Activated naive CD4-positive, alpha-beta T cell treated with anti-CD3 and anti-CD28 coated beads, Interleukin-2, amount 50 U/mL, for 72 hours (primary cell): ENCODE measurements at regions not wholly inside any gene's neighbourhood (a gene's known extent, or its start where the extent isn't known, plus 50 kb on each side); places are given as distances from the start of the nearest gene placed in this dataset.
"Not testable (repeated sequence)": the region's sequence is repeated elsewhere in the genome, so short reads cannot be mapped to it uniquely, and the experiment has no call there.

Experiments
- ATAC-seq, 2 donors: fragments of 150-1000 bp; cut with Tn5 transposase; 2 replicates each; pipeline ENCODE4 v1.10.0; 2021; ENCODE audit warnings: mild to moderate bottlenecking in 2 of 2, moderate library complexity in 2 of 2
- DNase-seq, 2 donors: peaks; one replicate each; pipeline ENCODE4 v3.0.0; 2021 to 2022; ENCODE audit warnings: low spot score in 2 of 2
- H3K27ac Mint-ChIP-seq, 2 donors: one replicate each; pipeline ENCODE4 v1.8.0; 2022; ENCODE audit warnings: mild to moderate bottlenecking in 2 of 2, mixed read lengths in 2 of 2
- H3K36me3 Mint-ChIP-seq, 2 donors: one replicate each; pipeline ENCODE4 v1.8.0; 2022; ENCODE audit warnings: mixed read lengths in 2 of 2
- H3K9me3 Mint-ChIP-seq, 2 donors: one replicate each; pipeline ENCODE4 v1.8.0; 2022; ENCODE audit warnings: mixed read lengths in 2 of 2

- DNase-seq (peak in 1 of 2 donors; percentile 7), ATAC-seq (no peak)
- Mint-ChIP-seq H3K27ac (no peak overlapping the region), H3K36me3 (no peaks in the 10 kb centered on the region), H3K9me3 (no peaks in the 10 kb centered on the region)
Measured at GRCh38 chr16:50460538-50461399, 87.4 kb upstream of the NKD1 start.

GRCh38 chr16:50459496-50460080 lies 88.6 kb upstream of the NKD1 start:
- DNase-seq (no peak), ATAC-seq (no peak)
- Mint-ChIP-seq H3K36me3 (no peaks in the 10 kb centered on the region), H3K27ac (no peak overlapping the region), H3K9me3 (no peaks in the 10 kb centered on the region)

- ATAC-seq: no peak
- Mint-ChIP-seq H3K36me3 (no peaks in the 10 kb centered on the region), H3K9me3 (no peaks in the 10 kb centered on the region), H3K27ac (no peak overlapping the region)
- DNase-seq: peak in 1 of 2 donors; percentile 20
Measured at GRCh38 chr16:50458667-50459495, 89.3 kb upstream of the NKD1 start.

DNA sequence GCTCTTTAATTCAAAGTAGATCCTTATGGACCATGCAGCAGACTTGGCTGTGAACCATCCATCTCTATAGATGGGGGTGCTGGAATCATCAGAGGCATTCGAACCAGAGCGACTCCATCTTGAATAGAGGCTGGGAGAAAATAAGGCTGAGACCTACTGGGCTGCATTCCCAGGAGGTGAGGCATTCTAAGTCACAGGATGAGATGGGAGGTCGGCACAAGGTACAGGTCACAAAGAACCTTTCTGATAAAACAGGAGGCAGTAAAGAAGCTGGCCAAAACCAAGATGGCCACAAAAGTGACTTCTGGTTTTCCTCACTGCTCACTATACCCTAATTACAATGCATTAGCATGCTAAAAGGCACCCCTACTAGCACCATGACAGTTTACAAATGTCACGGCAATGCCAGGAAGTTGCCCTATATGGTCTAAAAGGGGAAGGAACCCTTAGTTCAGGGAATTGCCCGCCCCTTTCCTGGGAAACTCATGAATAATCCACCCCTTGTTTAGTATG lies 89.2 kb upstream of the BRD7 start:
- ATAC-seq: no peak
- Mint-ChIP-seq H3K36me3 (no peaks in the 10 kb centered on the region), H3K9me3 (no peaks in the 10 kb centered on the region), H3K27ac (no peak overlapping the region)
- no peak for DNase-seq

DNA sequence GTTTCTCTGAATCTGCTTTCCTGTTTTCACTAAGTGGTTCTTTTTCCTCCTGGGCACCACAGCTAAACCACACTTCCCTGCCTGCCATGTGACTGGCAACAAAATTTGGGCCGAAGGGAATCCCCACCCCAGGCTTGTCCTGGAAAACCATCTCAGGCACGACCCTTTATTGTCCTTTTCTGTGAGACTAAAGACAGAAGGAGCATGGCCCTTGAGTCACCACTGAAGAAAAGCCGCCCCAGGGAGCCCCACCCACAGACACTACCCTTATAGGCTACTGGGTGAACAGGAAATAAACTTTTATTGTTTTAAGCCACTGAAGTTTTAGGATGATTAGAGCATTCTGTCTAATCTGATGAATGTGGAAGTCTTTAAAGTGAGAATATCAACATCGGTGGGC lies 88.6 kb upstream of the BRD7 start:
- ATAC-seq (peak; percentile 40 to 51), DNase-seq (no peak)
- no peaks in the 10 kb centered on the region for H3K36me3 Mint-ChIP-seq
- H3K27ac Mint-ChIP-seq: peak overlapping the region in 1 of 2 donors; percentile 30
- H3K9me3 Mint-ChIP-seq: no peaks in the 10 kb centered on the region

DNA sequence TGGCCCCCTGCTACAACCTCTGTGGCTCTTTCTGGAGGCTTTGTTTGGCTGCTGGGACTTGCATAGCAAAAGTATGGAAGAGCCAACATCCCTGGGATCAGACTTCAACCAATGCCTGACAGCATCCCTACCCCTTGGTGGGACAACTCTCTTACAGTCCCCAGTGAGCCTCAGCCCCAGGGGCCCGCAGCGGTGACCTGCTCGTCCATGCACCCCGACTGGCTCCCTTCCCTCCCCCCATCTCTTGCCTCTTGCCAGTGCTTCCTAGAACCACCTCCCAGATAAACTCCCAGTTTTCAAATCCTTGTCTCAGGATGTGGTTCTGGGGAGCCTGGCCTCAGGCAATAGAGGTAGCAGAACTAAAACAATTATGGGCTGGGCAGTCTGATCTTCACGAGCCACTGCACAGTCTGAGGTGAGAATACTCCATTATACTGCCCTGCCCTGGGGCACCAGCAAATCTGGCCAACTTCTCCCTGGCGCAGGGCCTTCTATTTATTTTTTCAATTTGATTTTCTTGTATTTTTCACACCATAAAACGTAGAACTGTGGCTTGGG lies 86.6 kb upstream of the BRD7 start:
- no peak for ATAC-seq
- DNase-seq: no peak
- Mint-ChIP-seq H3K9me3 (no peaks in the 10 kb centered on the region), H3K27ac (no peak overlapping the region), H3K36me3 (no peaks in the 10 kb centered on the region)

- H3K27ac Mint-ChIP-seq: no peak overlapping the region
- ATAC-seq (no peak), DNase-seq (no peak)
- no peaks in the 10 kb centered on the region for H3K36me3 Mint-ChIP-seq
- no peaks in the 10 kb centered on the region for H3K9me3 Mint-ChIP-seq
Measured at GRCh38 chr16:50453446-50453845, 84.7 kb upstream of the BRD7 start.

- DNase-seq (no peak), ATAC-seq (no peak)
- no peaks in the 10 kb centered on the region for H3K36me3 Mint-ChIP-seq
- H3K9me3 Mint-ChIP-seq: no peaks in the 10 kb centered on the region
- H3K27ac Mint-ChIP-seq: no peak overlapping the region
Measured at GRCh38 chr16:50451951-50452508, 83.2 kb upstream of the BRD7 start.

- DNase-seq: peak in 1 of 2 donors; percentile 2
- Mint-ChIP-seq H3K9me3 (no peaks in the 10 kb centered on the region), H3K27ac (no peak overlapping the region), H3K36me3 (no peaks in the 10 kb centered on the region)
- no peak for ATAC-seq
Measured at GRCh38 chr16:50450957-50451356, 82.2 kb upstream of the BRD7 start.

- Mint-ChIP-seq H3K27ac (no peak overlapping the region), H3K9me3 (no peaks in the 10 kb centered on the region), H3K36me3 (no peaks in the 10 kb centered on the region)
- ATAC-seq: no peak
- no peak for DNase-seq
Measured at GRCh38 chr16:50449800-50450199, 81.0 kb upstream of the BRD7 start.

GRCh38 chr16:50448981-50449380 lies 80.2 kb upstream of the BRD7 start:
- DNase-seq (no peak), ATAC-seq (no peak)
- no peak overlapping the region for H3K27ac Mint-ChIP-seq
- no peaks in the 10 kb centered on the region for H3K9me3 Mint-ChIP-seq
- no peaks in the 10 kb centered on the region for H3K36me3 Mint-ChIP-seq

DNA sequence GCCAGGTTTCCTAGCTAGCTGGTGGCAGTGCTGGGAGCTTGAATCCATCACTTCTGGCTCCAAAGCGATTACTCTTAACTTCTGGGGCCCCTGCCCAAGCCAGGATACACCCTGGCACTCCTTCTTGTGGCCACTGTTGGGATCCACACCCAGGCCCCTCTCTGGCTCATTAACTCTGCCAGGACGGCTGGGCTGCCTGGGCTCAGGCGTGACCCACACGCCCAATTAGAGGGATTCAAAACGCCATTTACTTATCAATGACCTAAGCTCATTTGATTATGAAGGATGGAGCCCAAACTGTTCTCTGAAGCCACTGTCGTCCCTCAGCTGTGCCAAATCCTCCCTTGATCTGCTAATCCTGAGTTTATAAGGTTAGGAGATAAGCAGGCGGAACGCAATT lies 79.7 kb upstream of the BRD7 start:
- H3K27ac Mint-ChIP-seq: no peak overlapping the region
- H3K36me3 Mint-ChIP-seq: no peaks in the 10 kb centered on the region
- DNase-seq (no peak), ATAC-seq (no peak)
- H3K9me3 Mint-ChIP-seq: no peaks in the 10 kb centered on the region

DNA sequence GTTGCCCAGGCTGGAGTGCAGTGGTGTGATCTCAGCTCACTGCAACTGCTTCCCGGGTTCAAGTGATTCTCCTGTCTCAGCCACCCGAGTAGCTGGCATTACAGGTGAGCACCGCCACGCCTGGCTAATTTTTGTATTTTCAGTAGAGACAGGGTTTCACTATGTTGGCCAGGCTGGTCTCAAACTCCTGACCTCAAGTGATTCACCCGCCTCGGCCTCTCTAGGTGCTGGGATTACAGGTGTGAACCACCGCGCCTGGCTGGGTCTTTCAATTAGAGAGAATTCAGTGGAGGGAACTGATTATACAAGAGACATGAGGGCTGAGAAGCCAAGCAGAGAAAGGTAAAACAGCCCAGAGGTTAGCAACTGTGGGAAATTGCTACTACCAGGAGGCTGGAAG lies 78.6 kb upstream of the BRD7 start:
- H3K9me3 Mint-ChIP-seq, ATAC-seq, H3K27ac Mint-ChIP-seq, H3K36me3 Mint-ChIP-seq, DNase-seq: not testable (repeated sequence)

DNA sequence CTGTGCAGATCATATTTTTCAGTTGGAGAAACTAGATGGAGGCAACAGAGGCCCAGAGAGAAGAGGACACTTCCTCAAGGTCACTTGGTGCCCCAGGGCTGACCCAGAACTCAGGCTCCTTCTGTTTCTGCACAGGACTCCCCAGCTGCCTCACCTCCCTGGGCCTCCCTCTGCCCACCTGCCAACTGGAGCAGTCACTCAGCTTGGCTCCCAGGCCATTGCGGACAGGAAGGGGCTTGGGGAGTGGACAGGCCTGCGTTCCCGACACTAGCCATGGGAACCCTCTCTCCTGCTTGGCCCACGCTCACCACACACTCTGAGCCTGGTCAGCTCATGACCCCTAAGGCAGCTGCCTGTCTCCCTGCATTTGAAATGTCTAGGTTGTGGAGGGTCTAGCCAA lies 78.1 kb upstream of the BRD7 start:
- DNase-seq: no peak
- no peak for ATAC-seq
- Mint-ChIP-seq H3K36me3 (peaks cover 4 to 8% of the 10 kb centered on the region in 2 donors), H3K9me3 (peaks cover 3 to 7% of the 10 kb centered on the region in 2 donors), H3K27ac (no peak overlapping the region)

- DNase-seq (no peak), ATAC-seq (no peak)
- Mint-ChIP-seq H3K36me3 (peaks cover 4 to 10% of the 10 kb centered on the region in 2 donors), H3K27ac (no peak overlapping the region), H3K9me3 (peaks cover 5 to 8% of the 10 kb centered on the region in 2 donors)
Measured at GRCh38 chr16:50445621-50446555, 77.1 kb upstream of the BRD7 start.

DNA sequence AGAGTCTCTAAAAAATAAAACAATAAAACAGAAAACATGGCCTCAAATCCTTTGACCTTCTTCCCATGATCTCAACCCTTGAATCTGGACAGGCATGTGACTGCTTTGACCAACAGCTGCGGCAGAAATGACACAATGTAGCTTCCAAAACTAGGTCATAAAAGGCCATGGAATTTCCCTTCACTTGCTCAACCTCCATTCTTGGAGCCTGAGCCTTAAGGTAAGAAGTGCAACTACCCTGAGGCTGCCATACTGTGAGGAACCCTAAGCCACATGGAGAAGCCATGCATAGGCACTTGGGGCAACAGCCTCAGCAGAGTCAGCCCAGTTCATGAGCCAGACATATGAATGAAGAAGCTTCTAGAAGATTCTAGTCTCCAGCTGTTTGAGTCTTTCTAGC lies 75.7 kb upstream of the BRD7 start:
- H3K27ac Mint-ChIP-seq: peak overlapping the region in 1 of 2 donors; percentile 3
- DNase-seq: no peak
- ATAC-seq: no peak
- peaks cover 9 to 21% of the 10 kb centered on the region in 2 donors for H3K36me3 Mint-ChIP-seq
- peaks cover 16% of the 10 kb centered on the region in 2 donors for H3K9me3 Mint-ChIP-seq
